KOPT-K1 (cell line): ENCODE measurements at regions not wholly inside any gene's neighbourhood (a gene's known extent, or its start where the extent isn't known, plus 50 kb on each side); places are given as distances from the start of the nearest gene placed in this dataset.

Experiments
- H3K27ac ChIP-seq: fragments of 200-600 bp; sonication (generic); 2 replicates; pipeline ENCODE4 v1.5.1; 2016; ENCODE audit warnings: antibody characterized with exemption, mild to moderate bottlenecking, low read depth, low read length; ENCODE audit not compliant: poor library complexity, severe bottlenecking
- H3K36me3 ChIP-seq: fragments of 200-600 bp; sonication (generic); 2 replicates; pipeline ENCODE4 v1.5.1; 2017; ENCODE audit warnings: antibody characterized with exemption, mild to moderate bottlenecking, low read length, moderate library complexity; ENCODE audit not compliant: insufficient read depth
- H3K9me3 ChIP-seq: fragments of 200-600 bp; sonication (generic); 2 replicates; pipeline ENCODE4 v1.5.1; 2017; ENCODE audit warnings: antibody characterized with exemption, low read length, mild to moderate bottlenecking; ENCODE audit not compliant: insufficient read depth, poor library complexity, severe bottlenecking

- H3K36me3 ChIP-seq = no peaks in the 10 kb centered on the region
- H3K9me3 ChIP-seq = no peaks in the 10 kb centered on the region
- no peak overlapping the region for H3K27ac ChIP-seq
These were observed 223.8 kb upstream of the BOD1L1 start for GRCh38 chr4:13851085-13851940.

DNA sequence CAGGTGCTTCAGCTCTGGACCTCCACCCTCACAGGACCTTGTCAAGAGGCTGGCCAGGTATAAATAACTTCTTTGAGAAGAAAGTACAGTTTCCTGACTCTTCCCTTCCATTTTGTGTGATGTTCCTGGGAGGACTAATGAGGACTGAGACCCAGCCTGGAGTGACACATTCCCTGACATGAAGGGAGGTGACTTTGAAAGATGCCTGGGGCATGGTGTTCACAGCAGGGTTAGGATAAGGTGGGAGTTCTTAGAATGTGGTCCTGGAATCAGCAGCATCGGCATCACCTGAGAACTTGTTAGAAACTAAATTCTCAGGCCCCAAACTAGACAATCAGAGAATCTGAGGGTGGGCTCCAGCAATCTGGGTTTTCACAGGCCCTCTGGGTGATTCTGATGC lies 224.9 kb upstream of the BOD1L1 start:
- H3K36me3 ChIP-seq = no peaks in the 10 kb centered on the region
- no peaks in the 10 kb centered on the region for H3K9me3 ChIP-seq
- no peak overlapping the region for H3K27ac ChIP-seq

DNA sequence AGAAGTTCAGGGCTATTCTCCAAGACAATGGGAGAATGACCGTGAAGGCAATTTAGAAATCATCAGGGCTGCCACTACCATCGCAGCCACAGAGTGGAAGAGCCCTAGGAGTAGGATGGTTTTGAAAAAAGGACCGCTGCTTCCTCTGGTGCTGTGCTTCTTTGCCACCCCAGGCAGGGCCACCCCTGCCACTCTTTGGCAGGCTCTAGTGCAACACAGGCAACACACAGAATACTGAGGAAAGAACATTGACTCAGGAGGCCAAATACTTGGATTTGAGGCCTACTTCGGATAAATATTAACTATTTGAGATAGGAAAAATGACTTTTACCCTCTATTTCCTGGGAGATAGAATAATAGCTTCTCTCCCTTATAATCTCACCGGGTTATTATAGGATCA lies 228.9 kb upstream of the BOD1L1 start:
- Histone ChIP-seq H3K36me3 (no peaks in the 10 kb centered on the region), H3K27ac (no peak overlapping the region), H3K9me3 (no peaks in the 10 kb centered on the region)

DNA sequence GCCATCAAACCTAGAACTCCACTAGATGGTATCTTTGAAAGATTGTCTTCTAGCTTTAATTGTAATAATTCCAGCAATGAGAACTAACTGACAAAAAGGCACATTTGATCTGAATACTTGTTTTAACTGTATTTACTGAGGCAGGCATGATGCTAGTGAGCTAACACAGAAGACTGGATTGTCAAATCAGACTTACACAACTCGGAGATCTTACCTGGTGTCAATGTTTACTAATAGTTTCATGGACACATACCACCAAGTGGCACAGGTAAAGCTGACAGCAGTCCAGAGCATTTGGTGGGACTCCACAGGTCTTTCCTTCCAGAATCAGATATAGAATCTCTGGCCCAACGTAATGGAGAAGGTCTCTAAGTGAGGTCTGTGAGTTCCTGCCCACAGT lies 229.9 kb upstream of the BOD1L1 start:
- no peaks in the 10 kb centered on the region for H3K9me3 ChIP-seq
- no peaks in the 10 kb centered on the region for H3K36me3 ChIP-seq
- no peak overlapping the region for H3K27ac ChIP-seq

DNA sequence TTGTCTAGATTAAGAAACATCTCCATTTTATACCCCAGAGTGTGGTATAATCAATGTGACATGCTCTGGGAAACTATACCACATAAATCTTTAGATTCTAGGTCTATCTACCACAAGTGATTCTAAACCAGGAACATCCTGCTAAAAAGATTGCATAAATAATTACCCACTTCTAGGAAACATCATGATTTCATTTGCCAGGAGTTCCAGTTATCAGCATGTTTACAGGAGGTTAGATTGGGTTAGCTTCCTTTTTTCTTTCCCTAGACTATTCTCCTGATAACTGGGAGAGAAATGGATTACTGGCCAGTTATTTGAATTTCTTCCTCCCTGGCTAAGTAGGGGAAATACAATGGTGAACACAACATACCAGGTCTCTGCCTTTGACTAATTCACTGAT lies 230.3 kb upstream of the BOD1L1 start:
- Histone ChIP-seq H3K36me3 (no peaks in the 10 kb centered on the region), H3K9me3 (no peaks in the 10 kb centered on the region), H3K27ac (no peak overlapping the region)

DNA sequence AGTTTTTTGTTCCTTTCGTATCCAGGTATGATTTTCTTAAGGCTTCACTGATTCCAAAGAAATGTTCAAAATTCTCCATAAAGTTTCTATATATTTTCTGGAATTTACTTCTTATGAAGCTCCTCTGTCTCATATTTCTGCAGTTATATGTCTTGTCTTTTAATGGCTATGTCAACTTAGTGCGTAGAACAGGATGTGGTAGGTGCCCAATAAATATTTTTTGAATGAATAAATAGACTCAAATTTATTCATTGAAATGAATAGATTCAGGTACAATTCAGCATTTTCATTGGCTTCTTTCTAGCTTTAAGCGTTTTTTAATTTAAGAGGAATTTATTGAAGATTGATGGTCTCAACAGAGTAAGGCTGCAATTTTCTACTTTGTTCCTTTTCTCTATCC lies 231.9 kb upstream of the BOD1L1 start:
- no peak overlapping the region for H3K27ac ChIP-seq
- no peaks in the 10 kb centered on the region for H3K36me3 ChIP-seq
- H3K9me3 ChIP-seq = no peaks in the 10 kb centered on the region

GRCh38 chr4:13860126-13860525 lies 232.6 kb upstream of the BOD1L1 start:
- Histone ChIP-seq H3K27ac (no peak overlapping the region), H3K9me3 (no peaks in the 10 kb centered on the region), H3K36me3 (no peaks in the 10 kb centered on the region)

- Histone ChIP-seq H3K27ac (no peak overlapping the region), H3K36me3 (no peaks in the 10 kb centered on the region), H3K9me3 (no peaks in the 10 kb centered on the region)
These were observed 238.5 kb upstream of the BOD1L1 start for GRCh38 chr4:13865871-13866669.

DNA sequence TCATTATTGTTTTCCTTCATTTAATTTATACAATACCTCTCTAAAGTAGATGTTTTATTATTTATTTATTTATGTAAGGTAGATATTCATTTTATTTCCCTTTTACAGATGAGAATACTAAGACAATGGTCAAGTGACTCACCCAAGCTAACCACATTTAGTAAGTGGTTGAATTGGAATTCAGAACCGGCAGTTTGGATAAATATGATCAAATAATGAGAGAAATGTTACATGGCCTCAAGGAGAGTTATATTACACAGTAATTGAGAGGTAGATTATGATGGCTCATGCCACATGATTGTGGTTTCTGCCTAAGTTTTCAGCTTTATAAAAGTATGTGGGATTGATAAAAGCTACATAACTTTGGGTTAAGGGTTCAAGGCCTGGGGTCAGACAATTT lies 239.4 kb upstream of the BOD1L1 start:
- Histone ChIP-seq H3K9me3 (no peaks in the 10 kb centered on the region), H3K36me3 (no peaks in the 10 kb centered on the region), H3K27ac (no peak overlapping the region)

GRCh38 chr4:13872155-13872554 lies 244.6 kb upstream of the BOD1L1 start:
- Histone ChIP-seq H3K9me3 (no peaks in the 10 kb centered on the region), H3K27ac (no peak overlapping the region), H3K36me3 (no peaks in the 10 kb centered on the region)

- Histone ChIP-seq H3K36me3 (no peaks in the 10 kb centered on the region), H3K9me3 (no peaks in the 10 kb centered on the region), H3K27ac (no peak overlapping the region)
These were observed 245.4 kb upstream of the BOD1L1 start for GRCh38 chr4:13872955-13873354.

- Histone ChIP-seq H3K36me3 (no peaks in the 10 kb centered on the region), H3K9me3 (no peaks in the 10 kb centered on the region), H3K27ac (no peak overlapping the region)
These were observed 247.7 kb upstream of the BOD1L1 start for GRCh38 chr4:13875181-13875580.

DNA sequence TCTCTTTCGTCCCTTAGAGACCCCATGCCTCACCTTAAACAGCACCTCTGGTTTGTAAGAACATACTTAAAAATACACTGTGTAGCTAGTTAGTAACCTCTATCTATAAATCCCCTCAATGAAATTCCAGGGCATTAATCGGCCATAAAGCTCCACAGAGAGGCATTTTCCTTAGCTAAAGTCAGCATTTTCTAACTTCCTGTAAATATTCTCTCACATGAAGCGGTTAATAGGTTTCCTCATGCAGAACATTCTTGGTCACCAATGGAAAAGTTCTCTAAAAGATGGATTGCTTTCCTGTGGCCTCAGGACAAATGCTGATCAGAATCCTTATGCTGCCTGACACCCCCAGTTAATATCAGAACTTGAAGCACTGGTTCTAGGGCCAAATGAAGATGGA lies 248.6 kb upstream of the BOD1L1 start:
- Histone ChIP-seq H3K36me3 (no peaks in the 10 kb centered on the region), H3K27ac (no peak overlapping the region), H3K9me3 (no peaks in the 10 kb centered on the region)

DNA sequence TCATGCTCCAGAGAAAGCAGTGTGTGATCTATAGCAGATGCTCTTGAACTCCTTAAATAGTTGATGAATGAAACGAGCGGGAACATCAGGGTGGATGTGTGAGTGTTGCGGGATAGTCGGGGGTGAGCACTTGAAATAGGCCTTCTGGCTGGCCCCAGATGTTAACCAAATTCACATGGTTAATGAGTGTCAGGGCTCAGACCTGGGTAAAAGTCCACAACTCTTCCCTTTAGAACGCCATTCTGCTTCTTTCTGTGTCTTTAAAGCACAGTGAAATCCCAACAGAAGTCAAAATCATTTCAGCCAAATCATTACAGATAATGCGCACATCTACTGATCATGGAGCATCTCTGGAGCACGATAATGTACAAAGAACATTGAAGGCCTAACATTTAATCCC lies 249.4 kb upstream of the BOD1L1 start:
- H3K27ac ChIP-seq = no peak overlapping the region
- no peaks in the 10 kb centered on the region for H3K9me3 ChIP-seq
- no peaks in the 10 kb centered on the region for H3K36me3 ChIP-seq

DNA sequence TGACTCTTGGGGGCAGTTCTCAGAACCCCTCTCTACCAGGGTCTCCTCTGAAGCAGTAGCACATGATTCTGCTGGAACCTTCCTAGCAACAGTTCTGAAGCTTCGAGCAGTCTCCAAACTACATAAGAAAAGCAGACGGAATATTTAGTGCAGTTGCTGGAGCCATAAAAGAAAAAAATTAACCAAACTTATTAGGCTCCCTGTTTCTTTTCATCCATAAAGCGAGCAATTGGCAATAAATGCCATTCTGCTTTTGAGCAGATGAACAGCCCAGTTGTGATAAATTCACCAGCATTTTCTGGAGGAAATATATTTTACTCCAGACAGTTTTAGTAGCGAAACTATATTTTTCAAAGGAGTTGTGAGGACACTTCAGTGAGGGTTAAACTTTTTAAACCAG lies 250.1 kb upstream of the BOD1L1 start:
- Histone ChIP-seq H3K27ac (no peak overlapping the region), H3K36me3 (no peaks in the 10 kb centered on the region), H3K9me3 (no peaks in the 10 kb centered on the region)

DNA sequence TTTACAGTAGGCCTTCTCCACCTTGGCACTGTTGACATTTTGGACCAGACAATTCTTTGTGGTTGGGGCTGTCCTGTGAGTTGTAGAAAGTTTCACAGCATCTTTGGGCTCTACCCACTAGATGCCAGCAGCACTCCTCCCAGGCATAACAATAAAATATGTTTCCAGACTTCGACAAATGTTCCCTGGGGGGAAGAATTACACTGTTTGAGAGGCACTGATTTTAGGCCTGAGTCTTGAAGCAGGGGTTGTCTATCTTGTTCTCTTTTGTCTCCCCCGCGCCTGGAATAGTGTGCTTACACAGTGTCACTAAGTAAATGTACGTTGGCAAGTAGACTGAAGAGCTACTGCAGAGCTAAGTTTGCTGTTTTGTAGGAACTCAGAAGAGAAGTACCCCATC lies 254.4 kb upstream of the BOD1L1 start:
- Histone ChIP-seq H3K9me3 (no peaks in the 10 kb centered on the region), H3K36me3 (no peaks in the 10 kb centered on the region), H3K27ac (no peak overlapping the region)
